NCI-H526 treated with DMSO at 0.1 percent for 48 hours (cell line): ENCODE measurements at regions not wholly inside any gene's neighbourhood (a gene's known extent, or its start where the extent isn't known, plus 50 kb on each side); places are given as distances from the start of the nearest gene placed in this dataset.

Source experiments
- DNase-seq: peaks from one replicate; lab custom pipeline; 2025; lab: John Stamatoyannopoulos, UW

DNA sequence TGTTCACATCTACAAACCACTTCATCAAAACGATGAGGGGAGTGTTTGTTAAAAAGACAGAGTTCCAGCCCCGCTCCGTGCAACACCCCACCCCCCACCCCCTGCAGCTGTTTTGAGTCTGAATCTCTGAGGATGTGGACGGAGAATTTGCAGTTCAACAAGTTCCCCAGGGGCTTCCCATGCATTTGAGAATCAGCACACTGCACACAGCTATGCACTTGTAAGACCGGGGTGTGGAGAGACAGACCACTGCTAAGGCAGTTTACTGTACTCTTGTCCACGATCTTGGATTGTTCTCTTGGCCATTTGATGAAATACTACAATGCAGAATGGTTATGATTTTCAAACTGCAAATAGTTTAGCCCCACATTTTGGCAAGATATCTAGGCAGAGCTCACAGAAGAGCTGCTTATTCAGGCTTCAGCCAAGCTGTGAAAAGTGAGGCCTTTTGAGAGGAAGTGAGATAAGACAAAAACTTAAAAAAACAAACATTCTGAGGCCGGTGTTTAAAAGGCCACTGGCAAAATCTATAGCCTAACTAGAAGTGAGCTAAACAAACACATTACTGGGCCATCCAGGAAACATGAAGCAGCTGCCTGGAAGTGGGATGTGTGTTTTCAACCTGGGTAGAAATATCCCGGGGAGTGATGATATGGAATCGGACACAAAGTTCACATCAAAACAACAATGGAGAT lies 308.2 kb upstream of the ADAMTS9 start:
- DNase-seq: no peak

DNA sequence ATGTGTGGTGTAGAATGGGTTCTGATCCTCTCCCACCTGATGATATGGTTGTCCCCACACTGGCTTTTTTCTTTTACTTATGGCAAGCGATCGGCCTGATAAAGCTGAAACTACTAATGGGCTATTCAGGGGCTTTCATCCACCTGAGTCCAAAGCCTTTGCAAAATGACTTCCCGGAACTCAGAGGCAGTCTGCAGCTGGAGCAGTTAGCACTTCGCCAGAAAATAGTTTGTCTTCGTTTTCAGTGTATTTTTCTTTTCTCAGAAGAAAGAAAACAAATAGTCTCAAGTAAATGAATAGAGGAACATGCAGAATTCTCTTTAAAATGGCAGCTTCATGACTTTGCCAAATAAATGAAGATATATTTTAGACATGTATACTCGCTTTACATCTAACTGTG lies 306.0 kb upstream of the ADAMTS9 start:
- DNase-seq: no peak

DNA sequence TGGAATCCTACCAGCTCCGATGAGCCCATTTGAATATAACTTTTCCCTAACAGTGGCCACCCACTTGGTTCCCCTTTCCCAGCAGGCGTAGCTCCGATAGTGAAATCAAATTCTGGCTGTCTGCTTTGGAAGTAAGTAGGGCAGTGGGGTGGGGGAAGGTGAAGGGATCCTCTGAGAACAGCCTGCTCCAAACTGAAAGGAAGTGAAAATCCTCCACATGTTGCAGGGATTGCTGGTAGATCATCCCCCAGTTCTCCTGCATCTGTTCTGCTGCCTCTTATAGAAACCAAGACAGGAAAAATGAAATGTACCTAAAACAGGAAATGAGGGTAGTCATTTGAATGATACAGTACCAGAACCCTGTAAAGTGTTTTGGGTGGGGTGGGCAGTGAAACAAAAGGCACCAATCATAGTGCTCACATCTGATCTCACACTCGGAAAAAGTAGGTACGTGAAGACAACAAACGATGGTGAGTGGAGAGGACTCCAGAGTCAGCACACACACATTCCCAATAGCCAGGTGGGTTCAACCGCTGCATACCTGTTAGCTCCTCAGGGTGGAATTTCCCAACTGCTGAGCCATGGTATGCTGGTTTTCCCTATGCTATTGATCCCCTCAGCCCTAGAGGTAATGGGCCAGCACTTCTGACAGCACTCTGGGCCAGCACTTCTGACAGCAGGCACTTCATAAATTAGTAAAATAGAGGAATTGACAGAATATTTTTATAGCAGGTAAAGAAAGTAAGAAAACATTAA lies 304.9 kb upstream of the ADAMTS9 start:
- no peak for DNase-seq

DNA sequence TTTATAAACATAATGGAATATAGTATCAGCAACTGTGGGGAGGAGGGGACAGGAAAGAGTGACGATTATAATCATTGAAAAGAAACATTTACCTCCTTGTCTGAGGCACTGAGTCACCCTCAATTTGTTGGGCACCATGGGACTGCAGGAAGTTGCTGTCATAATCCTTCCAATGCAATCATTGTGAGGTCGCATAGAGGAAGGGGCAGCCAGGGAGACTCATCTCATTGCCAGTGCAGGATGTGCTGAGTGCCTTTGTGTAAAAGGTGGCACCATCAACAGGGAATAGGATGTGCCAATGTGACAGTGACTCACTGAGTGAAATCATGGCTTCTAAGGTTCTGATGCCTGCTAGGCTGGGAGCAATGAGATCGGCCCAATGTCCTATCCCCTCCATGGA lies 300.4 kb upstream of the ADAMTS9 start:
- no peak for DNase-seq

DNA sequence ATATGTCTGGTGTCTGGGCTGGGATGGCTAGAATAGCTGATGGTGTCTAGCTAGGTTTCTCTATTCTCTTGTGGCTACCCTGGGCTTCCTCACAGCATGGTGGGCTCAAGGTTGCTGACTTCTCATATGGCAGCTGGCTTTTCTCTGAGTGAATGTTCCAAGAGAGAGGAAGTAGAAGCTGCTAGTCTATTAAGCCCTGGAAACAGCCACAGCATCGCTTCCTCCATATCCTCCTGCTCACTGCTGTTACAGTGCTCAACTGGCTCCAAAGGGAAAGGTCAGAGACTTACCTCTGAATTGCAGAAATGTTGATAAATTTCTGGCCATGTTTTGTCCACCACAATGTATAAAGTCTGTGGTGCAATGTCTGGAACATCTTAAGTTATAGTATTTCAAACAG lies 299.9 kb upstream of the ADAMTS9 start:
- DNase-seq: no peak

DNA sequence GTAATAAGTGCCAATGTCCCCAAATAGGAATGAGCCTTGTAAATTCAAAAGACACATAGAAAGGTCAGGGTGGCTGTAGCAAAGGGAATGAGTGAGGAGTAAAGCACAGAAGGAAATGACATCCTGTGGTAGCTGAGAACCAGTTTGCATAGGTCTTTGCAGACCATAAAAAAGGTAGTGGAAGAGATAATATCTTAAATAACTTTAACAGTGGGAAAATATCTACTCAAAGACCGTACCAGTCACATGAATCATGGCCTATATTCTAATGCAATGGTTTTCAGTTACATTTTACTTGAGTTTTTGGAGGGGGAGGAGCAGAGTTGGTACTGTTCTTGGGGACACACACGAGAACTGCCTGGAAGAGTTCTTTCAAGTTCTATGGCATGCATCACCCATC lies 297.3 kb upstream of the ADAMTS9 start:
- DNase-seq: no peak

DNA sequence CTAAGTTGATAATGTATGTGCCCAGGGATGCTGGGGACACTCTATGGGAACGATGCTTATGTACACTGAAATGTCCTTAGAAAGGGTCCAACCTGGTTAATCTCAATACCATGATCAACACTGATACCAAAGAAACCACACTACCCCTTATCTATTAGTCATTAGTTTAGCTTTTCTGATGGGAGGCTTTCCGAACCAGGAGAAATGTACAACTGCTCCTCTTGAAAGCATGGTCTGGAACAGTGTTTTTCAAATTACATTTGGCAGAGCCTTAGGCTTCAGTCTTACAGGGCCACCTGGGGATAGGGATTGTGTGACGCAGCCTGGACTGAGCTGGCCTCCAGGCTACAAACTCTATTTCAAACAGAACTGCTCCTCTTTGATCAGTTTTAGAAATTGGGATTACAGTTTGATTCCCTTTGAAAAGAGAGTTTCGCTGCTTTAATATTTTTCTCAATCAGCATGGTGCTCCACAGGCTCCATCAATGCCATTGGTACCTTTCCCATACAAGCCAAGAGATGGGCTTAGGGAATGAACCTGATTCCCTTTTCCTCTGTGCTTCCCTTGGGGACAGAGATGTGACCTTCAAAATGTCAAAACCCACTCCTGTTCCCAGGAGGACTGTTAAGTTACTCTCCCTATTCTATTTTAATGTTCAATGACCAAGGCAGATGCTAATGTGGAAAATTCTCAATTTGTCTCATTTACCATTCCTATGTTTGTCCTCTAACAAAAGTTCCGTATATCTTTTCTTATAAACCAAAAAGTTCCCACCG lies 296.0 kb upstream of the ADAMTS9 start:
- DNase-seq: no peak

DNA sequence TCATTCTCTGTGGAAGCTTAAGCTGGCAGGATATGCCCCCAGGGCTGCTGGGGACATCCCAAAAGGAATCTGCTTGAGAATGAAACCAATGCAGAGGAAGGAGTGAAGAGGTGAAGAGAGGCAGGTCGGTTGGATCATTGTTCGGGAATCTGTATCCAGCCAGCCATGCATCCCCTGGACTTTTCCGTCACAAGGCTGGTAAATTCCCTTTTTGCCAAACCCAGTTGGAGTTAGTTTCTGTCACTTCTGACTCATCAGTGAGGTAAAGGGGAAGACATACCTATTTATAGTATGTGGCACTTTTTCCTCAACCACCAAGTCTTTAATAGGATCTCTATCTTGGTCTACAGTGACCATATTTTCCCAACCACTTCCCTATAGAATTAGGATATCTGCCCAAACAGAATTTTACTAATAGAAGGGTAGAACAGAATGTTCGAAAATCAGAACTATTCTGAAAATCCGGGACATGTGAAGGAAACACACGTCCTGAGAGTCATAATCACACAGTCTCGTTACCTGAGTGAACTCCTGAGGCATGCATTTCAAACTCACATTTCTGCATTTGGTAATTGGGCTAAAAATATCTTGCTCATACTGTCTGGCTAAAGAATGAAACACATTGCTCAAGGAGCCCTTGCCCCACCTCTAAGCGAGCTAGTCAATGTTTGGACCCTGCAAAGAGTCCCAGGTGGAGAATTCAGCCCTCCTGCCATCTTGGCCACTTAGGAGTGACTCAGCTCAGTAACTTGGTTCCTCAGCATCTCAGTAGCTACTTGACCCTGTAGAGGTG lies 289.7 kb upstream of the ADAMTS9 start:
- DNase-seq: no peak

DNA sequence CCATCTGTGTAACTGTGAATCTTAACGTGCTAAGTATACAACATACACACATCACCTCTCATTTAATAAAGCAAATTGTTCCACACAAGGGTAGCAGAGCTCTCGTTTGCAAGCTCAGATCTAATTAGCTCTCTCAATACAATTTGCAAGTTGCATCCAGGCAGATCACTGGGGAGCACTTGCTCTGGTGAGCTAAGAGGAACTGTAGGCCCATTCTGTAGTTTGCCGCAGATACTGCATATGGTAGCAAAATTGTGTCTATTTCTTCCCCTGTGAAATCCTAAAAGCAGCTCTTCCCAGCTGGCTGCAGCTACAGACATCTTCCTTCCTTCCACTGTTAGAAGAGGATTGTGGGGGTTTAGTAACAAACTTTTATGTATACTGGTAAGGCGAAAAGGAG lies 288.7 kb upstream of the ADAMTS9 start:
- DNase-seq: no peak

DNA sequence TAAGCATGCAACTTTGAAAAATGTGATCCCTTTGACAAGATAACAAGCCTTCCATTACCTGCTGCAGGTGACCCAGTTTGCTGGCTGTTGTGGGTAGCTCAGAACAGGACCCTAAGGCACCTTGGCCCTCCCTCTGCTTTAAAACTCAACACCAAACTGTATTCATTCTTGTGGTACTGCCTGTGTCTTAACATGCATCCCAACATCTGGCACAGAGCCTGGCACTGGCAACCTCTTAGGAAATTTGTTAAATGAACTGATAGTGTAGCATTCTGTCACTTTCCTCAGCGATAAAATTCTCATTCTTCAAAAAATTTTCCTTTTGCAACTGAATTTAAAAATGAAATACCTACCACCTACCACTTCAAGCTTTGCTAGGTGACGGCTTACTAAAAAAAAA lies 287.3 kb upstream of the ADAMTS9 start:
- no peak for DNase-seq

DNA sequence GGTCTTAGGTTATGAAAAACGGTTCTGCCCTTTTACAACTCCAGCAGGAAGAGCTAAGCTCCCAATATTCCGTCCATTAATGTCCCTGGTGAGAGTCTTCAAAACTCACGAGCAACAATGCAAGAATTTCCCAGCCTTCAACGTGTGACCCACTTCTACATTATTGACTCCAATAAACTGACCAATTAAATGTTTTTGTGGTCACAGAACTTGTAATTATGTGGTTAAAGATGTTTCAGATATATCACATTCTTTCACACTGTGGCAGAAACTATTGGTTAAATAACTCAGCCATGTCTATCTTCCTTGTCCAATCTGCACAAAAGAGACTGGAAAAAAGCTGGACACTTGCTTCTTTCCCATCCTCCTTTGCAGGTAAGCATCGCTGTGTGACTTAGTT lies 286.6 kb upstream of the ADAMTS9 start:
- DNase-seq: no peak

DNA sequence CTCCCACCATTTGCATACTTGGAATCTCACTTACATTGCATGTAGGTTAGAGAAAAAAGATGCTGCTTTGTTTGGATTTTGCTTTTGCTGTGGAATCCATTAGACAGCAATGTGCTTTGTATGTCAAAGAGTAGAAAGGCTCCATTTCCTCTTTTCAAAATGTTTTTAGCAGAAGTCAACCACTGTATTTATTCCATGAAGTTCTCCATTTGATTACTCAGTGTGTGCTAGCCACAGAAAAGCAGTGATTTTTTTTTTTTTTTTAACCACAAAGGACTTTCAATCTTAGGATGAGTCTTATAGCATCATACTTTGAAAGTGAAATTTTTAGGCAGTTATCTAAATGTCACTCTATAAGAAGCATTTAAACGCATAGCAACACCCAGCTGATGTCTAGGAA lies 285.0 kb upstream of the ADAMTS9 start:
- no peak for DNase-seq

DNA sequence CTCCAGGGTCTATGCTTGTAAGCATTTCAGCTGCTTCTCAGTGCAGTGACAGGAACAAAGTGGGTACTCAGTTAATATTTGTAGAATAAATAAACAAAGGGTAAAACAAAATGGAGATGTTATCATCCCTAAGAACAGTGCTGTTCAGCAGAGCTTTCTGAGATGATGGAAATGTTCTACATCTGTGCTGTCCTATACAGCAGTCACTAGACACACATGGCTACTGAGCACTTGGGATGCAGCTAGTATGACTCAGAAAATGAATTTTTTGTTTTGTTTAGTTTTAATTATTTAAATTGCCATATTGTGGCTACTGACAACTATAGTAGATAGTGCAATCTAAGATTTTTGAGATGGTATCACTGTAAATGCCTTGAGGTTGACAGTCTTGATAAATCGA lies 283.8 kb upstream of the ADAMTS9 start:
- DNase-seq: no peak

DNA sequence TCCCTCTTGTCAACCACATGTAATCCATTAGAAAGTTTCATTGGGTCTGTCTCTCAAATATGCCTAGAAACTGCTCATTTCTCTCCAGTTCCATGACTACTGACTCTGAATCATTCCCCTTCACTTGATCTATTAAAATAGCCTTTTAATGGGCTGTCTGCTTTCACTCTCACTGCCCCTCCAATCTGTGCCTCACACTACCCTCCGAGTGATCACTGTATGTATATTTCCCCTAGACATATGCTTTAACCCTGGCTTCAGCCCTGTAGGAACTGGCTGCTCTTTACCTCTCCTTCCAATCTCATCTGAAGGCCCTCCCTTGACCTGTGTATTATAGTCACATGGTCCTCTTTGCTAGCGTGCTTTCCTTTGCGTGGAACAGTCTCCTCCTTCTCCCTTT lies 282.8 kb upstream of the ADAMTS9 start:
- DNase-seq: no peak

DNA sequence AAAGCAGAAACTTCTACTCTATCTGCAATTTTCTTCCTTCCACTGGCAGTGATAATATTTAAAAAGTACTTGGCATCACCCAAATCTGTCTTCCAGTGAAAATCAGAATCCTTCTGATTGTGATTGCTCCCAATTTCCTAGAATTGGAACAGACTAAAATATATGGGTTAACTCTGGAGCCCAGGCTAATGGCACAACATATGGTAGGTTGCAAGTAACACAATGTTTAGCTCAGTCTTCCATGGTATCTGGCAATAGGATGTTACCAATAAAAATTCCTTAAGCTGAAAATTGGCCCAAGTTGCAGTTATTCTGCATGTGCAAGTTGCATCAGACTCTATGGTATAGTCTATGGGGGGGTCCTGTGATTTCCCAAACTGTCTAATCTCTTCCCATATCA lies 273.5 kb upstream of the ADAMTS9 start:
- DNase-seq: no peak

DNA sequence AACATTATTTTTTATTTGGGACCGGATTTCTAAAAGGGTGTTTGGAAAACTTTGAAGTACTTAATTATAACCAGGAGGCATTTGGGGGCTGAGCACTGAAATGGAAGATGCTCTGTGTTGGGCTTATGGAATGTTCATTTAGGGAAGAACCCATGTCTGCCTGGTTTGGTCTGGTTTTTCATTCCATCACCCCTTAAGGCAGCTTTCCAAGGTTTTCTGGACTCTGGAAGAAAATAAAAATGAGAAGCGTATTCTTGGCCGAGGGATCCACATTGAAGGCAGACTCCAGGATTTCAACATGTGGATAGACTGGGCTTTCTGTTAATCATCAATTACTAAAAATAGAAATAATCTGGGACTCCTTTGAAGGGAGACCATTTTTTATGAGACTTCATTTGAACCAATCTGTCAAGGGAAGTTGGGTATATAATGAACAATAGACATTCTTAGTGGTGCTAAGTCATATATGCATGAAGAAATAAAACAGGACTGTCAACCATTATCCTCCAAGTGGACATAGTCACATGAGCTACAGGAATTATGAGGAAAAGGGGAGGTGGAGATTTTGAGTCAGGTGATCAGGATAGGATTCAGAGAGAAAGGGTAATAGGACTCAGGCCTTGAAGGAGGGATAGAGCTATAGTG lies 270.5 kb upstream of the ADAMTS9 start:
- DNase-seq: no peak

DNA sequence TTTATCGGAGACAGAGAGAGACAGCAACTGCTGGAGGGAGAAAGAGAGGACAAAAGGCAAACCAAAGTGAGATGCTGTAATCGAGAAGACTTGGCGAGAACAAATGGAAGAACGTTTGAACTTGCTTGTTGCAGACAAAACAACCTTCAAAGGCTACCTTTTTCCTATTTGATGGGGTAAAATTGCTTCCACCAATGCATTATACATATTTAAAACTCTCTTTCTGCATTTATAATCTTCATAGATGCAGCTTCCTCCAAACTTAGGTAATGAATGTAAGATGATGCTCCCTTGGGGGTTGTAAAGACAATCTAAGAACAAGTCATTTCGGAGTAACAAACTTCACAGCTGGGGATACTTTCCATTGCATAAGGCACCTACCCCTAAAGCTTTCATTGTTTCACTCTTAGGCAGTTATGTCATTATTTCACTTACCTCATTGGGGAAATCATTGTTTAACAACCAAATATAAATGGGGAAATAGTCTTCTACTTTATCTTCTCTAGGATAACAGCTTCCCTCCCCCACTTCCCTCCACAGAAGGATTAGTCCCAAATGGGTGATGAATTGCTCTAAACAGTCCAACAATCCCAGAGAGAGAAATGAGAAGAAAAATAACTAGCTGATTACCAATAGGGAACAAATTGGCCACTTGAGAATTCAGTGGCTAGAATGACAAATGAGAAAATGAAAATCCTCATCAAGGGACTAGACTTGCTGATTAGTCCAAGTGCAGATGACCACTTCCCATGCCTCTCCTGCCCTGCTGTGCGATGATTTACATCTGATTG lies 269.8 kb upstream of the ADAMTS9 start:
- no peak for DNase-seq

DNA sequence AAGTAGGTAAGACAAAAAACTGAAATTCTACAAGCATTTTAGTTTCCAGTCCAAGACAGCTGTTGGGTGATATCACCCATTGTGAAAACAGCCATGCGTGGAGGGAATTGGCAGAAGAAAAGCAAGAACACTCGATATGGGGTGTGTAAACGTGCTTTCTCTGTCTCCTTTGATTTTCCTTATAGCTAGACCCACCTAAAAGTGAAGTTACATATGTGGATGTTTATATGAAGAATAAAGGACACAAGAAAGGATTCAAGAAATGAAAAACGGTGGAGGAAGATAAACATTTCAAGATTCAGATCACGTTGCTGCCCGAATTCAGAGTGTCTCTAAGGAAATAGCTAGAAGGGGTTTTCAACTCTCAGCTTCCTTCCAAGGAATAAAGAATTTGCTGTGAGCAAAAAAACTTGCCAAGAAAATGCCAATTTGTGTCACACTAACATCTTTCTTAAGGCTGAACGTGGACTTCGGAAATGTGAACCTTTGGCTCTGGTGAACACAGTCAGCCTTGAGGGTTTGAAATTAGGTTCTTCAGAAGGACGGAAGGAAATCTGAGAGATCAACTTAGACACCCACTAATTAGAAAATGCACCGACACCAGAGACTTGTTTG lies 269.0 kb upstream of the ADAMTS9 start:
- DNase-seq: no peak

DNA sequence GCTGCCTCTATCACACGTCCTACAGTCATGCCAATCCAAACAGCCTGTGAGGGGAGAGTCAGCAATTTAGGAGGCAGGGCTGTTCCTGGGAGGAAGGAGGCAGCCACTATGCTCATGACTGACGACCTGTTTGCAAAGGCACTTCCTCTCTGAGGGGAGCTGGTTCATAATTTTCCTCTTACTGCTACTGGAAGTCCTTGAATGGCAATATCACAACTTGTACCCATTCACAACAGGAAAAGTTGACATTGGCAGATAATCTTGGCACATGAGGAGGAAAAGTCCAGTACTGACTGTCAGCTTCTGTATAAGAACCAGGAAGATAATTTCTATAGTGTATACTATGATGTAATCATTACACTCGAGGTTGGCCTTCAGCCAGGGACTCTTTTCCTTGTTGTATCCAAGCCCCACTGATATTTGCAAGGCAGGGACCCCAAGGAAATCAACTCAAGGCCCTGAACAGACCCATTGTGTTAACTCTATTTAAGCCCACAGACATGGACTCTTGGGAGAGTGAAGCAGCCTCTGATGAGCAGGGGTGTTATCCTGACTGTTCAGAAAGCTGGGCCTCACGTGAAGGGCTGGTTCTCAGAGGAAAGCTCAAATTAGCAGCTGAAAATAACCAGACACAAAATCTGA lies 267.3 kb upstream of the ADAMTS9 start:
- DNase-seq: no peak

DNA sequence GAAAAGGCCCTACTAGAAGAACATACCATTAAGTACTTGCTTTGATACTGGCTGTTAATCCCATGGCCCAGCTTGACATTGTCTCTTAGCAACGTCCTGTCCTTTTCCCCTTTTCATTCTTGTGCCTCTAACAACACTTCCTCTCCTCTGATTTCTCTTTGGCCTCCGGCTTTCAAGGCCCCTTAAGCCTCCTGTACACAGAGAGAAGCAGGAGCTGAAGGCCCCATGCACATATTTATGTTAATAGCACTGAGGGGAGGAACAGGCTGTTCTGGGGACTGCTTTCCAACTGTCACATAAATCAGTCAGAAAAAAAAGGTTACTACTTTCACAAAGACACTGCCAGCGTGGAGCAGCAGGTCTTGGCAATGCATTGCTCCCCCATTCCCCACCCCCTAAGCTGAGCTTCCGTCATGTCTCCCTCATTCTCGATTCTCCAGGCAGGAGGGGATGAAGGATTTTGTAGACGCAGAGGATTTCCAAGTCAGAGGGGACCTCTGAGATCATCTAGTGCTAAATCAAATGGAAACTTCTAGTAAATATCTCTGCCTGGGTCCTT lies 257.4 kb upstream of the ADAMTS9 start:
- DNase-seq: no peak
